ENCODE measurements at regions not wholly inside any gene's neighbourhood (a gene's known extent, or its start where the extent isn't known, plus 50 kb on each side); places are given as distances from the start of the nearest gene placed in this dataset.

GRCh38 chr5:157912621-157913325 lies 53.8 kb upstream of the CLINT1 start:
- no peak for DNase-seq (ENCODE audit: low spot score)

- DNase-seq (ENCODE audit: low spot score) = no peak
Observed at GRCh38 chr5:157911568-157911967, 52.6 kb upstream of the CLINT1 start.
